ENCODE measurements at regions not wholly inside any gene's neighbourhood (a gene's known extent, or its start where the extent isn't known, plus 50 kb on each side); places are given as distances from the start of the nearest gene placed in this dataset.

DNA sequence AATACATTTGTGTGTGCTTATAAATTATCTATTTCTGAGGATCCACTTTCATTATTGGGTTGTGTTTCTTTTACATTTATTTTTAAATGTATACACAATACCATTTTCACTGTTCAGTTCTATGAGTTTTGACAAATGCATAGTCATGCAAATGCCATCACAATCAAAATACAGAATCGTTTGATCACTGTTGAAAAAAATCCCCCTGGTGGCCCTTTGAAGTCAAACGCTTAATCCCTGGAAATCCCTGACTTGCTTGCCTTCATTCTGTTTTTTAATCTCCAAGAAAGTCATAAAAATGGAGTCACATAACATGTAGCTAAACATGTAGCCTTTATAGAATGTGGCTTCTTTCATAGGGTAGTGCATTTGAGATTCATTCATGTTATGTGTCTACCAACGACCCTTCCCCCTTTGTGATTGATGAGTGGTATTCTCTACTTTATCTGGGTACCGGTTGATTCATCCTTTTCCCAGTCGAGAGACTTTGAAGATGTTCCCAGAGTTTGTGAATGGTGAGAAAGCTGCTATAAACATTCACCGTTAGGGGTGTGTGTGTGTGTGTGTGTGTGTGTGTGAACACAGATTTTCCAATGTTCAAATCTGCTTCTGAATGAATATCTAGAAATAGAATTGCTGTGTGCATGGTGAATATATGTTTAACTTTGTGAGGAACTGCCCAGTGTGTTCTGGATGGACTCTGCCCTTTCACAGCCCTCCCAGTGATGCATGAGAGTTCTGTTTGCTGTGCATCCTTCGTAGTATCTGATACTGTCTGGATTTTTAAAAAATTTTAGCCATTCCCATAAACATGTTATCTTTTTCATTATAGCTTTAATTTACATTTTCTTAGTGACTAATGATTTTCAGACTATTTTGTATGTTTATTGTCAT lies 173.6 kb downstream of the GALR1 start:
- intact Hi-C loops (cut with micrococcal nuclease) = no loop called here

DNA sequence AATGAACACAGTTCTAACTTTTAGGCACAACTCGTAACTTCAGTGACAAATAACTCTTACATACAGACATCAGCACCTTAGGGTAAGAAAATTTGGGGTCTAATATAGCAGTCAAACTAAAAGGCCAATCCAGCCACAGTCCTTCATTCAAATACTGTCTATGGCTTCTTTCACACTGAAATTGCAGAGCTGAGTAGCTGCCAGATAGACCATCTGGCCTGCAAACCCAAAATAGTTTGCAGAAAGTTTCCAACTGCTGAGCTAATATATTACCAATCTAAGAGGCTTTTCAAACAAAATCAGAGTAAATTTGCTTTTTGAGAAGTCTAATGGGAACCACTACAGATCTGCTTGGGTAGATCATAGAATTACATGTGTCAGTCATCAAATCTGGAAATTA lies 183.4 kb downstream of the GALR1 start:
- intact Hi-C loops (cut with micrococcal nuclease) = no loop called here
- no peak for DNase-seq (ENCODE audit: low spot score)
- no peaks in the 10 kb centered on the region for H3K9me3 Mint-ChIP-seq
- H3K4me3 Mint-ChIP-seq (ENCODE audit: low read depth) = no peak overlapping the region
- peaks cover 3% of the 10 kb centered on the region for H3K27me3 Mint-ChIP-seq (ENCODE audit: low read depth)
- no peak overlapping the region for H3K27ac Mint-ChIP-seq
- H3K36me3 Mint-ChIP-seq (ENCODE audit: low read depth) = no peaks in the 10 kb centered on the region
- H3K4me1 Mint-ChIP-seq (ENCODE audit: low read depth) = no peaks in the 10 kb centered on the region

More for the DNA sequence above, 173.6 kb downstream of the GALR1 start:
- Mint-ChIP-seq H3K27me3 (ENCODE audit: low read depth) (no peaks in the 10 kb centered on the region), H3K4me1 (ENCODE audit: low read depth) (no peaks in the 10 kb centered on the region), H3K9me3 (no peaks in the 10 kb centered on the region), H3K27ac (no peak overlapping the region), H3K4me3 (ENCODE audit: low read depth) (no peak overlapping the region), H3K36me3 (ENCODE audit: low read depth) (no peaks in the 10 kb centered on the region)
- no peak for DNase-seq (ENCODE audit: low spot score)

DNA sequence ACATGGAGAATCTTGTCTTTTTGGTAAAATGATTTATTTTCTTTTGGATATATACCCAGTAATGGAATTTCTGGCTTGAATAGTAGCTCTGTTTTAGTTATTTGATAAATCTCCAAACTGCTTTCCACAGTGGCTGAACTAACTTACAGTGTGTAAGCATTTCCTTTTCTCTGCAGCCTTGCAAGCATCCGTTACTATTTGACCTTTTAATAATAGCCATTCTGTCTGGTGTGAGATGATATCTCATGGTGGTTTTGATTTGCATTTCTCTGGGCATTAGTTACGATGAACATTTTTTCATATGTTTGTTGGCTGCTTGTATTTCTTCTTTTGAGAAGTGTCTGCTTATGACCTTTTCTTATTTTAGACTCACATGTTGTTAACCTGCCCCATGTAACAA lies 190.2 kb downstream of the GALR1 start:
- peaks cover 4% of the 10 kb centered on the region for H3K27me3 Mint-ChIP-seq (ENCODE audit: low read depth)
- no peaks in the 10 kb centered on the region for H3K9me3 Mint-ChIP-seq
- no peaks in the 10 kb centered on the region for H3K4me1 Mint-ChIP-seq (ENCODE audit: low read depth)
- no peak overlapping the region for H3K4me3 Mint-ChIP-seq (ENCODE audit: low read depth)
- H3K36me3 Mint-ChIP-seq (ENCODE audit: low read depth) = no peaks in the 10 kb centered on the region
- no peak for DNase-seq (ENCODE audit: low spot score)
- intact Hi-C loops (cut with micrococcal nuclease) = no loop called here
- no peak overlapping the region for H3K27ac Mint-ChIP-seq

DNA sequence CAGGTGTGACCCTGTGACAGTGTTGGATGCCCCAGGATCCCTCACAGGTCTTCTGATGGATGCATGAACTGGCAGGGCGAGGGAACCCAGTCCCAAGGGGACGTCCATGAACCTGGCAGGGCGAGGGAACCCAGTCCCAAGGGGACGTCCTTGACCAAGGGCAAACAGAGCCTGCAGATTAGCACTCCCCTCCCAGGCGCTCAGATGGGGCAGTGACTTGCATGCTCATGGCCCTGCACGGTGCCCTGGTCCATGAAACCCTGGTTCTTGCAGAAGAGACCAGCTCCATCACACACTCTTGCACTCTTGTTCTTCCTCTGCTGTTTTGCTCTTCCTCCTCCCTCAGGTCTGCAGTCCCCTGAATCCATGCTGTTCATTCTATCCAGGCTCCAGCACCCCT lies 192.7 kb downstream of the GALR1 start:
- Mint-ChIP-seq H3K27ac (no peak overlapping the region), H3K36me3 (ENCODE audit: low read depth) (no peaks in the 10 kb centered on the region), H3K4me1 (ENCODE audit: low read depth) (no peaks in the 10 kb centered on the region), H3K4me3 (ENCODE audit: low read depth) (no peak overlapping the region), H3K9me3 (no peaks in the 10 kb centered on the region), H3K27me3 (ENCODE audit: low read depth) (peaks cover 2% of the 10 kb centered on the region)
- DNase-seq (ENCODE audit: low spot score) = no peak
- intact Hi-C loops (cut with micrococcal nuclease) = no loop called here

DNA sequence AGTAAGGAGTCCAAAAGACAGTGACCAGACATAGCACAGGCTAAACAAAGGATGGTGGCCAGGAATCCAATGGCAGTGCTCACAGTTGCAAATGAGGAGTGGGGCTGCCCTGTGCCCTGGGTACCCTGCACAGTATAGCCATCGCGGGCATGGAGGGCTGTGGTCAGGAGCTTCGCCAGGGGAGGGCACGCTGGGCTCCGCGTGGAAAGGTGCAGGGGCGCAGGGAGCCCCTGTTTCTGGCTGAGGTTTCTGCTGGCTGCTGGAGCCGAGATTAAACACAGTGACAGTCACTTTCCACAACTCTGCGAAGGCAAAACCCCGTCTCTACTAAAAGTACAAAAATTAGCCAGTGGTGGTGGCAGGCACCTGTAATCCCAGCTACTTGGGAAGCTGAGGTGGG lies 194.7 kb downstream of the GALR1 start:
- intact Hi-C loops (cut with micrococcal nuclease) = no loop called here
- no peak for DNase-seq (ENCODE audit: low spot score)
- Mint-ChIP-seq H3K9me3 (no peaks in the 10 kb centered on the region), H3K27ac (no peak overlapping the region), H3K27me3 (ENCODE audit: low read depth) (peaks cover 2% of the 10 kb centered on the region), H3K4me3 (ENCODE audit: low read depth) (no peak overlapping the region), H3K36me3 (ENCODE audit: low read depth) (no peaks in the 10 kb centered on the region), H3K4me1 (ENCODE audit: low read depth) (no peaks in the 10 kb centered on the region)

DNA sequence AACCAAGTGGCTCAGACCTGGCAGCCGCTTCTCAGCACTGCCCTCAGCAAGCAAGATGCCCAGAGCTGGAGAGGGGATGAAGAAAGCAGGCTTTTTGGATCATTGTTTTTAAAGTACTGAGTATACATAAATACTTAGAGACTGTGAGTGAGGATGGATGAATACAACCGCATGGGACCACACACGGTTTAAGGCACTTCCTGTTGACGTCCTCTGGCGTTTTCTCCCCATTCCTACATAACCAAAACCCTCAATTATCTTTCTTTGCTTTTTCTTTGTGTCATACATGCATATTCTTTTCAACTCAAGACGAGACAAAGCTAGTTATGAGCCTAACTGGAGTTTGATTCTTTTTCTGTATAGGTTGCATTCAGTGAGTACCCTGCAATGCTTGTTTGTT lies 198.4 kb downstream of the GALR1 start:
- DNase-seq (ENCODE audit: low spot score) = no peak
- H3K4me1 Mint-ChIP-seq (ENCODE audit: low read depth) = no peaks in the 10 kb centered on the region
- intact Hi-C loops (cut with micrococcal nuclease) = no loop called here
- H3K4me3 Mint-ChIP-seq (ENCODE audit: low read depth) = no peak overlapping the region
- H3K36me3 Mint-ChIP-seq (ENCODE audit: low read depth) = no peaks in the 10 kb centered on the region
- H3K27ac Mint-ChIP-seq = no peak overlapping the region
- no peaks in the 10 kb centered on the region for H3K27me3 Mint-ChIP-seq (ENCODE audit: low read depth)
- no peaks in the 10 kb centered on the region for H3K9me3 Mint-ChIP-seq

DNA sequence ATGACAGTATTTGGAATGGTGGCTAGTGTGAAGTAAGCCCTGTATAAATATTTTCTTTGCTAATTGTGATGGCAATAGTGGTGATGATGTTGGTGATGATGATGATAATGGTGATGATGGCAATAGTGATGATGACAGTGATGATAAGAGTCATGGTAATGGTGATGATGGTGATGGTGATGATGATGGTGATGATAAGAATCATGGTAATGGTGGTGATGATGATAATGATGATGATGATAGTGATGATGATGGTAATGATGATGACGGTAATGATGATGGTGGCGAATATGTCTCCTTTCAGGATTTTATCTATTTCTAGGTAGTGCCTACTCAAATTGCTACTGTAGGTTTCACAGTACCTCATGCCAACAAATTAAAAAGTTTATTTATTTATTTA lies 205.4 kb downstream of the GALR1 start:
- DNase-seq (ENCODE audit: low spot score) = no peak
- H3K4me1 Mint-ChIP-seq (ENCODE audit: low read depth) = no peaks in the 10 kb centered on the region
- no peaks in the 10 kb centered on the region for H3K9me3 Mint-ChIP-seq
- no peak overlapping the region for H3K4me3 Mint-ChIP-seq (ENCODE audit: low read depth)
- no peak overlapping the region for H3K27ac Mint-ChIP-seq
- no peaks in the 10 kb centered on the region for H3K27me3 Mint-ChIP-seq (ENCODE audit: low read depth)
- intact Hi-C loops (cut with micrococcal nuclease) = no loop called here
- H3K36me3 Mint-ChIP-seq (ENCODE audit: low read depth) = no peaks in the 10 kb centered on the region

DNA sequence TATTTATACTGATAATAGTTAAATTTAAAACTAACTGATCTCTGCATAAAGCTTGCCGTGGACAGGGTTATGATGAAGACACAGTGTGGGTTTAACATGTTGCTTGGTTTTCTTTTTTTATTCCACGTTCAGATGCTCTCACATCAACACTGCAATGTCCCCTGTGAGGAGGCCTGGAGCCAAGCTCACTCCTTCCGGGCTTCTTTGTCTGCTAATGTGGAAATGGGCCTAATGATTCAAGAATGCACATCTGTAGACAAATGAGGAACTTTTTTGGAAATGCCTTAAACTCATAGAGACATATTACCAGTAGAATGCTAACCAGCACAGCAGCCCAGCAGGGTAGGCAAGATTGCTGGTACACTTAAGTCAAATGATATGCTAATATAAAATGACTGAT lies 208.0 kb downstream of the GALR1 start:
- Mint-ChIP-seq H3K27ac (no peak overlapping the region), H3K36me3 (ENCODE audit: low read depth) (no peaks in the 10 kb centered on the region), H3K27me3 (ENCODE audit: low read depth) (no peaks in the 10 kb centered on the region), H3K4me3 (ENCODE audit: low read depth) (no peak overlapping the region), H3K4me1 (ENCODE audit: low read depth) (no peaks in the 10 kb centered on the region), H3K9me3 (no peaks in the 10 kb centered on the region)
- no peak for DNase-seq (ENCODE audit: low spot score)
- intact Hi-C loops (cut with micrococcal nuclease) = no loop called here

DNA sequence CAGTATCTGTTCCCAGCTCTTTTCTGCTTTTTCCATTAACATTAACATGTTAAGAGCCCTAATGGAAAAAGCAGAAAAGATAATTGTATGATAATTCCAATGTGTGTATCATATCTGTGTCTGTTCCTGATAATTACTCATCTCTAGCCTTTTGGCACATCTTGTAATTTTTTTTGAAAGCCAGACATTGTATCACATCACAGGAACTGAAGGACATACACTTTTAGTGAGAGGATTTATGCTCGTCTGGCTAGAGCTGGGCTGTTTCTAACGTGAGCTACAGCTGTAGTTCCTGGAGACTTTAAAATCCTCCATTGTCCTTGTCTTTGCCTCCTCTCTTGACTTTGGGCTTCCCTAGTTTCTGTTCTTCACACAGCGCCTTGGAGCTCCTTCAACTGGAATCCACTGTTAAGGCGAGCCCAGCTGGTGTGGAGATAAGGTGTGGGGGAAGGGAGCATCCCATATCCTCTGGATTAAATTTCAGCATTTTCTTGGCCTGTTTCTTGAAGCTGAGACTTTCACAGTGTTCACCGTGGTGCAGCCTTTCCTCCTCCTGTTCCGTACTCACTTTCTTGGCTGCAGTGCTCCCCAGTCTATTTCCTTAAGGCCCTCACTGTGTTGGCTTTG lies 211.5 kb downstream of the GALR1 start:
- intact Hi-C loops (cut with micrococcal nuclease) = no loop called here
- no peaks in the 10 kb centered on the region for H3K4me1 Mint-ChIP-seq (ENCODE audit: low read depth)
- DNase-seq (ENCODE audit: low spot score) = no peak
- H3K36me3 Mint-ChIP-seq (ENCODE audit: low read depth) = no peaks in the 10 kb centered on the region
- H3K27me3 Mint-ChIP-seq (ENCODE audit: low read depth) = no peaks in the 10 kb centered on the region
- H3K4me3 Mint-ChIP-seq (ENCODE audit: low read depth) = no peak overlapping the region
- H3K9me3 Mint-ChIP-seq = no peaks in the 10 kb centered on the region
- no peak overlapping the region for H3K27ac Mint-ChIP-seq

DNA sequence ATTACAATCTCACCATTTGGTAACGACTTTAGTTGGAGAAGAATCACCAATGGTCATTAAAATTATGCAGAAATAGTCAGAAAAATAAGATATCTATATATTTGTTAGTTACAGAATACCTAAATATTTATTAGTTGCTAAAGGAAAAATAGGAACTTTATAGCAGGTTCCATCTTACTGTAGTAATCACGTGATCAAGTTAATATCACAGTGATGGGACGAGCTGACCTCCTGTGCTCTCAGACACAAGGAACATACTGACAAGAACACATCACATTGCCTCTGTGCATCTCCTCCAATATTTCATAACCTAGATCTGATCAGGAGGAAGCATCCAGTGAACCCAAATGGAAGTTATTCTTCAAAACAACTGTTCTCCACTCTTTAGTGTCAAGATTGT lies 215.3 kb downstream of the GALR1 start:
- H3K27me3 Mint-ChIP-seq (ENCODE audit: low read depth) = peaks cover 5% of the 10 kb centered on the region
- intact Hi-C loops (cut with micrococcal nuclease) = no loop called here
- H3K27ac Mint-ChIP-seq = no peak overlapping the region
- no peak overlapping the region for H3K4me3 Mint-ChIP-seq (ENCODE audit: low read depth)
- no peaks in the 10 kb centered on the region for H3K4me1 Mint-ChIP-seq (ENCODE audit: low read depth)
- H3K36me3 Mint-ChIP-seq (ENCODE audit: low read depth) = no peaks in the 10 kb centered on the region
- H3K9me3 Mint-ChIP-seq = no peaks in the 10 kb centered on the region
- no peak for DNase-seq (ENCODE audit: low spot score)

DNA sequence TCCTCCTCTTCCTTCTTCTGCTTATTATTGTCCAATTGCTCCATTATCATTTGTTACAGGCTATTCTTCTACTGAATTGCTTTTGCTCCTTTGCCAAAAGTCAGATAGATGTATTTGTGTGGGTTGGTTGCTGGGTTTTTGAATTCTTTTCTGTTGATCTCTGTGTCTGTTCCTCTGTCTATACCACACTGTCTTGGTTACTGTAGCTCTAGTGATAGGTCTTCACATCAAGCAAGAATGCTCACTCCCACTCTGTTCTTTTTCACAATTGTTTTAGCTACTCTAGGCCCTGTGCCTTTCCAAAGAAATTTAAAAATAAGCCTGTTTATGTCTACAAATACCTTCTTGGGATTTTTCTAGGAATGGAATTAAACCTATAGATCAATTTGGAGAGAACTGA lies 217.2 kb downstream of the GALR1 start:
- H3K4me3 Mint-ChIP-seq (ENCODE audit: low read depth) = no peak overlapping the region
- no peaks in the 10 kb centered on the region for H3K4me1 Mint-ChIP-seq (ENCODE audit: low read depth)
- no peaks in the 10 kb centered on the region for H3K9me3 Mint-ChIP-seq
- no peak for DNase-seq (ENCODE audit: low spot score)
- peaks cover 8% of the 10 kb centered on the region for H3K27me3 Mint-ChIP-seq (ENCODE audit: low read depth)
- no peak overlapping the region for H3K27ac Mint-ChIP-seq
- intact Hi-C loops (cut with micrococcal nuclease) = no loop called here
- H3K36me3 Mint-ChIP-seq (ENCODE audit: low read depth) = no peaks in the 10 kb centered on the region

DNA sequence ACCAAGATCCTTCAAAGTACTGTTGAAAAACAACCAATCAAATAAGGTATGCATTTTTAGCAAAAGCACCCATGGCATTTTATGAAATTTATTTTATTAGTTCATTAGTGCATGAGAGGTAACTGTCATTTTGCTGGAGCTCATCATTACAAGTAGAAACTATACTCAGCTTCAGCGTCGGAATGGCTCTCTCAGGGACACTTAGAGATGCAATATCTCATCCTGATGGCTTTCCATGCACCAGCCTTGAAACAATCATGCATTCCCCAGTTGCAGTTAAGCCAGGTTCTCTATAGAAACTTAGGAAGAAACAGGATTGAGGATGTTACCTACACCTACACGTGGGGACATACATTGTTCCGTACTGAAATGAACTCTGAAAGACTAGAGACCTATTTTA lies 219.5 kb downstream of the GALR1 start:
- H3K36me3 Mint-ChIP-seq (ENCODE audit: low read depth) = no peaks in the 10 kb centered on the region
- no peak overlapping the region for H3K27ac Mint-ChIP-seq
- no peak for DNase-seq (ENCODE audit: low spot score)
- H3K27me3 Mint-ChIP-seq (ENCODE audit: low read depth) = peaks cover 8% of the 10 kb centered on the region
- no peaks in the 10 kb centered on the region for H3K9me3 Mint-ChIP-seq
- no peaks in the 10 kb centered on the region for H3K4me1 Mint-ChIP-seq (ENCODE audit: low read depth)
- no peak overlapping the region for H3K4me3 Mint-ChIP-seq (ENCODE audit: low read depth)
- intact Hi-C loops (cut with micrococcal nuclease) = no loop called here

DNA sequence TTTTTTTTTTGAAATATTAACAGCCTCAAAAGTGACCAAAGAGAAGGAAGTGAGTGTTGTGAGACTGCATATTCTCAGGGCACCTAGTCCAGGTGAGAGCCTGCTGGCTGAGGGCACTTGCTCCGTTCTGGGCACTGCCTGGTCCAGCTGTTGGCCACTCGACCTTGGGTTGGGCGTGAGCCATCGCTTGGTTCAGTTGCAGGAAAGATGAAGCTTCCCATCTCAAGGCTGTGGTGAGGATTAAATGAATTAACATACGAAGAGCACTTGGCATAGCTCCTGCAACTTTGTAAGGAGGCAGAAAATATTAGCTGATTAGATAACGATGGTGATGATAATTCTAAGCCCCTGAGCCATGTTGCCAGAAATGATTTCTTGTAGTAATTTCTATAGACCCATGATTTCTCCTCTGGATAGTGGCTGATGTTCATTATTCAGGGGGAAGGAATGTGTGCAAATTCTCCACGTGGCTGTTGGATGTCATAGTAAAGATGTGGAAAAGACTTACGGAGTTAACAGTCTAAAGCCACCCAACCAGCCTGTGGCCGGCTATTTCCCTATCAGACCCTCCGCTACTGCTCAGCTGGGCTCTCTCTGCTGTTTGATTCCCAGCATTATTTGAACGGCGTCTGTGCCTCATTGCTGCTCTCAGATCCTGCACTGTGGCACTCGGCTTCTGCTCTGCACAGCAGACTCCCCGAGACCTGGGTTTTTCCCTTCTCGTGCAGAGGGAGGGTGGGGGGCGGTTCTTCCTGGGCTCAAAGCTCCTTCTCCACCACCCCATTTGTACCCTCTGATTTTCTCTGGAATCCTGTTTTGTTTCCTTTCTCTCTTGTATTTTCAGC lies 221.1 kb downstream of the GALR1 start:
- DNase-seq (ENCODE audit: low spot score) = no peak
- Mint-ChIP-seq H3K27me3 (ENCODE audit: low read depth) (peaks cover 12% of the 10 kb centered on the region), H3K36me3 (ENCODE audit: low read depth) (no peaks in the 10 kb centered on the region), H3K27ac (no peak overlapping the region), H3K9me3 (no peaks in the 10 kb centered on the region), H3K4me1 (ENCODE audit: low read depth) (no peaks in the 10 kb centered on the region), H3K4me3 (ENCODE audit: low read depth) (no peak overlapping the region)
- intact Hi-C loops (cut with micrococcal nuclease) = no loop called here

Data from activated T-helper 2 cell treated with anti-CD3 and anti-CD28 coated beads, Interferon-gamma antibody, Interleukin-2, Interleukin-4, amounts not matched to agents 10 μg/mL and 5 μg/mL and 100 μg/mL, durations not matched to agents 14 hours and 24 hours and 36 hours (primary cell).